Heart left ventricle (tissue), 13 donors: ENCODE measurements at regions not wholly inside any gene's neighbourhood (a gene's known extent, or its start where the extent isn't known, plus 50 kb on each side); places are given as distances from the start of the nearest gene placed in this dataset.

Experiments
- CTCF ChIP-seq, 12 donors: fragments of 200-600 bp; sonication (generic) in 4 of 12; IDR thresholded peaks; one replicate each; pipeline versions ENCODE4 v1.5.0 to v1.8.0; 2018 to 2022; ENCODE audit warnings: antibody characterized with exemption in 12 of 12, mild to moderate bottlenecking in 5 of 12
- POLR2A ChIP-seq, 2 donors: fragments of 450-650 bp; IDR thresholded peaks; one replicate each; pipeline ENCODE4 v1.6.1; 2017; ENCODE audit warnings: antibody characterized with exemption in 2 of 2, mild to moderate bottlenecking in 2 of 2, moderate library complexity in 2 of 2
- donor health status: ischemic (EF 13 %, LVEDD 7.1; RV severe dilation, severe dysfunction).
- donor health status: DM: no; HTN: yes; CAD: no.
- donor health status: DM: no; HTN: no; CAD: no.
- donor health status: ischemic (EF 25% LVEDD 6.9; RV normal size, moderate dysfunction).
- donor health status: ischemic (EF 25% LVEDD 5.7; RV mildly dilated, moderate dysfunction).
- donor health status: ischemic (EF 35%, LVEDD 5.7; RV mildly dilated, moderate dysfunction).
- donor health status: nonischemic (EF 11% LVEDD 7.7; RV severe dilation, severe dysfunction).
- donor health status: DM: yes; HTN: yes; CAD: no.
- donor health status: PGD.
- donor health status: ischemic (EF 29% LVEDD 5.4; RV normal size, mild dysfunction).
- donor health status: nonischemic (EF 23%, LVEDD 6.1; RV moderate dilation, normal function).

GRCh38 chr13:105719859-105720258, 815.6 kb downstream of the EFNB2 start:
- TF ChIP-seq CTCF (IDR thresholded peaks at IDR 0.05) (no peak), POLR2A (IDR thresholded peaks at IDR 0.05) (no peak)
